HG02623 (cell line): ENCODE measurements at regions not wholly inside any gene's neighbourhood (a gene's known extent, or its start where the extent isn't known, plus 50 kb on each side); places are given as distances from the start of the nearest gene placed in this dataset.

Experiments
- ATAC-seq: cut with Tn5 transposase; IDR thresholded peaks from one replicate; pipeline ENCODE4 v1.9.1; 2021; ENCODE audit warnings: moderate library complexity; ENCODE audit not compliant: unreplicated experiment

- no peak for ATAC-seq
These were observed 186.2 kb downstream of the ERMARD start for GRCh38 chr6:169937389-169938261.

DNA sequence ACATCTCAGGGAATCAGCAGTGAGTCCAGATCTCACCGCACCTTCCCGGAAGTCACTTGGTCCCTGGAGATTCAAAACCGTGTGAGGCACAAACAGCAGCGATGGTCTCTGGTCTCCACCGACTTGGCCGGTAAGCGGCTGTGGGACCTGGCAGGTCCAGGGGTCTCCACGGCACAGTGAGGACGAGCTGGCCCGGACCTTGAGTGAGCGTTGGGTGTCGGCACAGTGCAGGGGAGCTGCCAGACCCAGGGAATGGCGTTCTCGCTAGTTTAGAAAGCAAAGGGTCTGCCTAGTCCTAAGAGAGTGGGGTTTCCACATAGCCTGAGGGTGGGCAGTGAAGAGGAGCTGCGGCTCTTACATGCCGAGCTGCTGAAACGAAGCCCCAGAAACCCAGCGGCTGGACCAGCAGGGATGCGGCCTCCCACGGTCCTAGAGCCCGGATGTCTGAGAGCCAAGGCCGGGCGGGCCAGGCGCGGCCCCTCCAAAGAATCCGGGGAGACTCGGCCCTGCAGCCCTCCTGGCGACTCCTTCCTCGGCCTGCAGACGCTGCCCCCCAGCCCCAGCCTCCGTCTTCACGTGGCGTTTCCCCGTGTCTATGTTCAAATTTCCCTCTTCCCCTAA, 185.0 kb downstream of the ERMARD start:
- ATAC-seq = no peak

DNA sequence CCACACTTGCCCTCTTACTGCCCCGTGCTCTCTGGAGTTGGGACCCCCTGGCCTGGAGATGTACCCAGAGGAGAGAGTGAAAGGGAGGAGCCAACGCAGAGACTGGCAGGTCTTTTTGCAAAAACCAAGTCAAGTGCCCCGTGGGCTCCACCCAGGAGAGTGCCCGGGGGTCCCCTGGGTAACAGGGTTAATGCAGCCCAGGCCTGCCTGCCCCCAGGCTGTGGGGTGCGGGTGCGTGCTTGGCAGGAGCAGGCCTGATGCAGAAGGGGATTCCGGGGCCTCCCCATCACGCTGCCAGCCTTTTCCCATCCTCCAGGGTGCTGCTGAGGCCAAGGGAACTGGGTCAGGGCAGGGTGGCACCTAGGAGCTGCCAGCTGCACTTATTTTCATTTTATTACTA, 184.4 kb downstream of the ERMARD start:
- no peak for ATAC-seq

DNA sequence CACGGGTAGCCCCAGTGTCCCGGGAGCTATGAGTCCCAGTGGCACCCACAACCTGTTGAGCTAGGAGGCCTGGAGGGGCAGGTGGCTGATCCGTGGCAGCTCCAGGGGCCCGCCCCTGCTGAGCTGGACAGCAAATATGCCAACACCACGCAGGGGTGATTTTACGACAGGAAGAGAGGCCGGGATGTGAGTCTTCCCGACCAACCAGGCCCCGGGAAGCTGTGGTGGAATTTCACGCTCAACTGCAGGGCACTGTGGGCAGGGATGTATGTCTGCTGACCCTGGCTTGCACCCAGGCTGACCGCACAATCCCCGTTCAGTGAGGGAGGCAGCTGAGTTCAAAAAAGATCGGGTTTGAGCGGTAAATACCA, 183.9 kb downstream of the ERMARD start:
- no peak for ATAC-seq

DNA sequence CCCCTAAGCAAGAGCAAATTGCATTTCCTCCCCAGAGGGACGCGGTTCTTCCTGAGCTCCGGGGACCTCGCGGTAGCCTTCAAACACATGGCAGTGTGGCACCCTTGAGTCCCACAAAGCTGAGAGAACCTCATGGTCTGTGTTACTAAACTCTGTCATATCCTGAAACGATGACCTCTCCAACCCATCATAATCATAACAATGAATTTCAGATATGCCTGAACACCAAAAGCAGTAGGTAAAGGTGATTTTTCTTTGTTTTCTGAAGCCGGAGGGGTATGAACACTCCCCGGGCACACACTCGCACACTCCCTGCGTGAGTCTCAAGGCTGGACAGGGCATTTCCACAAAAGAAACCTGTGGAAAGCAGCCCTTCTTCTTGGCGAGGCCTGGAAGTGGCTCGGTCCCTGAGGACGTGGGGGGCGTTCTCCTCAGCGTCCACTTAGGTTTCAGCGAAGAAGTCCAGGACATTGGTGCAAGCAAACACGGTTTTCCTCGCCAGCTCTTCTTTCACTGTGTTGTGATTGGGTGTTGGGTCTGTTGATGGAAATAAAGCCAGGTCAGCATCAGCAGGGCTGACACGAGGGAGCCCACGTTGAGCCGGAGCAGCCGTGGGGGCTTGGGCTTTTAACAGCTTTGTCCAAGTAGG, 183.4 kb downstream of the ERMARD start:
- no peak for ATAC-seq

- ATAC-seq = no peak
These were observed 182.6 kb downstream of the ERMARD start for GRCh38 chr6:169933839-169934698.

- no peak for ATAC-seq
These were observed 181.9 kb downstream of the ERMARD start for GRCh38 chr6:169933251-169933821.

GRCh38 chr6:169932491-169932890, 181.1 kb downstream of the ERMARD start:
- ATAC-seq = no peak

DNA sequence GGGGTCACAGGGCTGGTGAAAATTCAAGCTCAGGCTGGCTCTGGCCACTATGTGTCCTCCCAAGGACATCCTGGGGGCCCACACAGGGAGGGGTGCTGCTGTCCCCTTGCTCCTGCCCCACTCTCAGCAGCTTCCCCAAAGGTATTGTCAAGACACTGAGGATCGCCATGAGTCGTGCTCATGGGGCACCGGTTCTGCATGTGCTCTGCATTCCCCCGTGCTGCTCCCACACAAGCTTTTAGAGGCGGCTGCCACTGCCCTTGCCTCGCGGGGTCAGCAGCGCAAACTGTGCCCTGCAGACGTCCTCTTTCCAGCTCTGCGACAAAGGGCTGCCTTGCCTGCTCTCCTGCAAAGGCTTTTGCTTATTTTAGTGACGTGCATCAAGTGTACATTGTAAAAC, 179.8 kb downstream of the ERMARD start:
- no peak for ATAC-seq

- no peak for ATAC-seq
These were observed 179.4 kb downstream of the ERMARD start for GRCh38 chr6:169930799-169931198.

DNA sequence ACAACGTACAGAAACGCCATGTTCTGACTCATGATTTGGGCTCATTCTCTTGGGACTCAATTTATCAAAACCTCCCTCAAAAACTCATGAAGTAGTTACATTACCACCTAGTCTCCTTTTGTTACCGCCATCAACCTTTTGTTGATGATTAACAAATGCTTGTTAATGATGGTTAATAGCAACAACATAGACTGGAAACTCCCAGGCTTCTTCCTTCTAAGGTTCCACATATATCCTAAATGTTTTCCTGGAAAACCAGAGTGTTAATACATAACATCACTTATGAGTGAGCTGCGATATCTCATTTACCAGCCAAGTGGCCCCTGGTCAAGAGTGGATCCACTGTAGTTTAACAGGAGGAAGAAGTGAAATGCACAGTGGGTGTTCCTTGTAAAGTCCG, 176.3 kb downstream of the ERMARD start:
- no peak for ATAC-seq

- ATAC-seq = no peak
These were observed 175.4 kb downstream of the ERMARD start for GRCh38 chr6:169926617-169927417.

DNA sequence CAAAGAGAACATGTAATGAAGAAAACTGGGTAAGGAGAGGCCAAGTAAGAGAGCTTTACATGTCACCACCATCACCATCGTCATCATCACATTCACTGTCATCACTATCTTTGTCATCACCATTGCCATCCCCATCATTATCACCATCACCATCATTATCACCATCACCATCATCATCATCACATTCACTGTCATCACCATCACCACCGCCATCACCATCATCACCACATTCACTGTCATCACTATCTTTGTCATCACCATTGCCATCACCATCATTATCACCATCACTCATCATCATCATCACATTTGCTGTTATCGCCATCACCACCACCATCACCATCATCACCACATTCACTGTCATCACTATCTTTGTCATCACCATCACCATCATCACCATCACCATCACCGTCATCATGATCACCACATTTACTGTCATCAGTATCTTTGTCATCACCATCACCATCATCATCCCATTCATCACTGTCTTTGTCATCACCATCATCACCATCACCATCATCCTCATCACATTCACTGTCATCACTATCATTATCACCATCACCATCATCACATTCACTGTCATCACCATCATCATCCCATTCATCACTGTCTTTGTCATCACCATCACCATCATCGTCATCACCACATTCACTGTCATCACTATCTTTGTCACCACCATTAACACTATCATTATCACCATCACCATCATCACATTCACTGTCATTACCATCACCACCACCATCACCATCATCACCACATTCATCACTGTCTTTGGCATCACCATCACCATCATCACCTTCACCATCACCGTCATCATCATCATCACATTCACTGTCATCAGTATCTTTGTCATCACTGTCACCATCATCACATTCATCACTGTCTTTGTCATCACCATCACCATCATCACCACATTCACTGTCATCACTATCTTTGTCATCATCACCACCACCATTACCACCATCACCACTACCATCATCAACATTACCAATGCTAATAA, 172.3 kb downstream of the ERMARD start:
- ATAC-seq = no peak

DNA sequence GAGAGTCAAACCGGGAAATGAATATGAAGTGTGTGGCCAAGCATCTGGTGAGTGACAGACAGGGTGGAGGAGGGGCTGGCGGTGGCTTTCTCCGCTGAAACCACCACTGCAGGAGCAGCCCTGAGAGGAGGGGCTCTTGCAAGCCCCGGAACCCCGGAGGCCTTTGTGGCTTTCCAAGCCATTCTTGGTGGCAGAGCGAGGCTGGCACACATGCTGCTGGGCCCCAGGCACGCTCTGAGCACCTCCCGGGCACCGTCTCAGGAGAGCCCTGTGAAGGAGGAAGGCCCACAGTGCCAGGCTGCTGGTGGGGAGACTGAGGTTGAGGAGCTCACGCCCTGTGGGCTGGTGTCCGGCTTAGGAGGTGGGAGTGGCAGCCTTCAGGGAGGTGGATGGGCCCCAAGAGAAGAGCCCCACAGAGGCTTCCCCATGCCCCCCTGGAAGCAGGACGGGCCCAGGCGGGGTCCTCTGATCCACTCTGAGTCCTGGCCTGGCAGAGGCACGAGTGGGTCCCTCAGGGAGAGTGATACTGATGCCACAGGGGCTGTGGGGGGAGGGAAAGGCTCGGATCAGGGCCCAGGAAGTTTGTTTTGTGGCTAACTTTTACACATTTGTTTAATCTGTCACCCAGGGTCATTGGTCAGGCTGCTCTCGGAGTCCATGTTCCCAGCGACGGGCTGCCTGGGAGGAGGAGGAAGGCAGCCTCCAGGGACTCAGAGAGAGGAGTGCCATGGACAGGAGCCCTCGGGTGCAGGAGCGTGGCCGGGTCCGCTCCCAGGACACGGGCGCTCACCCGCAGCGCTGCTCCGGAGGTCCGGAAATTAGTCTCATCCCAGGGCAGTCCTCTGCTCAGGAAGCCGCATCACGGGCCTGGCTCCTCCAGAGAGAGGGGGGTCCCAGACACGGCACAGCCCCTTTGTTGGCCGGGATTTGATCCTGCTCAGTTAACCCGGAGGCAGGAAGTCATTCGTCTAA, 170.7 kb downstream of the ERMARD start:
- no peak for ATAC-seq

- no peak for ATAC-seq
These were observed 169.8 kb downstream of the ERMARD start for GRCh38 chr6:169921217-169921616.

- no peak for ATAC-seq
These were observed 169.1 kb downstream of the ERMARD start for GRCh38 chr6:169920359-169921020.

DNA sequence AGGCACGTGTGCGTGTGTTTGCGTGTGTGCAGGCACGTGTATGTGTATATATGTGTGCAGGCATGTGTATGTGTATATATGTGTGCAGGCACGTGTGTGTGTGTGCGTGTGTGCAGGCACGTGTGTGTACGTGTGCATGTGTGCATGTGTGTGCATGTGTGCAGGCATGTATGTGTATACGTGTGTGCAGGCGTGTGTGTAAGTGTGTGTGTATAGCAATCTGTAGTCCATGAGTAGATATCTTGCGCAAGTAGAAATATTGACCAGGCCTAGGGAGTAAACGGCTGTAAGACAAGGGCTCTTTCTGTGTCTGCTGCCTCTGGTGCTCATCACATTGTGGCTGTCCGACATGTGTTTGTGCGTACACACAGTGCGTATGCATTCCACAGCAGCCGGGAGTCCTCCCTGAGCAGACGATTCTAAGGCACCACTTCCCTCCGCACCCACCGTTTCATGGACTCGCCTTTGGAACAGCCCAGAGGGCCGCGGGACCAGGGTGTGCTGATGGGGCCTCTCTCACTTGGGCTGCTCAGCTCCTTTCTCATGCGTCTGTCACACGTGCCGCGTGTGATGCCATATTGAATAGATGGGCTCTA, 167.6 kb downstream of the ERMARD start:
- no peak for ATAC-seq
